ENCODE measurements at regions not wholly inside any gene's neighbourhood (a gene's known extent, or its start where the extent isn't known, plus 50 kb on each side); places are given as distances from the start of the nearest gene placed in this dataset.

DNA sequence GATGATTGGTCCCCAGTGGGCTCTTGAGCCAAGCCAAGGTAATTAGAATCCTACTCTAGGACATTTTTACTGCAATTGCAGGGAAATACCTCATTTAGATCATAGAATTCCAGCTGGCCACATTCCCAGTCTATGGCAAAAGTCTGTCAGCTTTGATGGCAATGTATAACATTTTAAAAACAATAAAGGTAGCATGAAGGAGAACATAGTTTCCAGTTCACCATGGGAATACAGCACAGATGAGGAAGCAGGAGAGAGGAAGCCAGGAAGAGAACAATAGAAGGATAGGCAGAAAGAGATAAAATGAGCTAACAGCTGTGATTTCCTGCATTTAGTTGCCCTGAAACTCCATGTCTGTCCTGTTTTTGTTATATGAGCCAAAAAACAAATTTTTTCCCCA is 897.3 kb upstream of the DDX18 start:
- Mint-ChIP-seq H3K4me1 (ENCODE audit: low read depth) (no peaks in the 10 kb centered on the region), H3K9me3 (peaks cover 20% of the 10 kb centered on the region), H3K27me3 (ENCODE audit: low read depth) (no peaks in the 10 kb centered on the region), H3K4me3 (no peak overlapping the region), H3K36me3 (ENCODE audit: insufficient read depth) (no peaks in the 10 kb centered on the region)
- no peak for ATAC-seq
- no peak for DNase-seq

DNA sequence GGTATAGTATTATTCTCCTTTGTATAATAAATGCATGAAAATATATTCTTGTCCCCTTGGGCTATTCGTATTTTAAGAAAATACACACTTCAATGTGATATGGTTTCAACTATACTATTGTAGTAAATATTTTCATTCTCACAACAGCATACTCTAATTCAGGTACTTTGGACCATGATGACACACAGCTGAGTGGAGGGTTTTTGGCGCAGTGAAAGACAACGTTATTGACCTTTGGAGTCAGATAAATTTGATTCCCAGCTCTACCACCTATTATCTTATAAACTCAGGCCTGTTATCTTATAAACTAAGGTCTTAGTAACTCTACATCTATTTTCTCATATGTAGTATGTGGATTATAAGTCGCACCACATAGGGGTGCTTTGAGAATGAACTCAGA is 895.9 kb upstream of the DDX18 start:
- peaks cover 19% of the 10 kb centered on the region for H3K9me3 Mint-ChIP-seq
- no peaks in the 10 kb centered on the region for H3K4me1 Mint-ChIP-seq (ENCODE audit: low read depth)
- DNase-seq (no peak), ATAC-seq (no peak)
- H3K4me3 Mint-ChIP-seq = no peak overlapping the region
- H3K27me3 Mint-ChIP-seq (ENCODE audit: low read depth) = no peaks in the 10 kb centered on the region
- H3K36me3 Mint-ChIP-seq (ENCODE audit: insufficient read depth) = no peaks in the 10 kb centered on the region

- Mint-ChIP-seq H3K9me3 (peaks cover 7% of the 10 kb centered on the region), H3K4me1 (ENCODE audit: low read depth) (no peaks in the 10 kb centered on the region), H3K27me3 (ENCODE audit: low read depth) (no peaks in the 10 kb centered on the region), H3K36me3 (ENCODE audit: insufficient read depth) (no peaks in the 10 kb centered on the region), H3K4me3 (no peak overlapping the region)
- DNase-seq (no peak), ATAC-seq (no peak)
Measured at GRCh38 chr2:116922414-116922813, 892.1 kb upstream of the DDX18 start.

DNA sequence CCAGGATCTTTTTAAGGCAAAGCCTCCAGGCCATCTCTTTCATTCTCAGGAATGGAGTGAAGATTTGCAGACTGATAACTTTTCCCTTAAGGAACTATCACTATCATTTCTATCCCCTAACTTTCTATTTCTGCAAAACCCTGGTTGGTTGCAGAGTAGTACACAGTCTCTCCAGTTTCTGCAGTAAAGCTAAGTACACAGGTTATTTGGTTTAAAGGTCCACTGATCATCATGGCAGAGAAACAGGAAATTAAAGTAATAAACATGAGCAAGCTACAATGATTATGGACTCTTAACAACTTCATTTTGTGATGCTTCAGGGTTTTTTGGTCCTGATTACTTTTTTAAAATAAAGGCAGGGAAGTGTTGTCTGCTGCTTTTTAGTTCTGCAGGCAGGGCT is 890.0 kb upstream of the DDX18 start:
- no peak for ATAC-seq
- Mint-ChIP-seq H3K27me3 (ENCODE audit: low read depth) (no peaks in the 10 kb centered on the region), H3K9me3 (peaks cover 7% of the 10 kb centered on the region), H3K4me3 (no peak overlapping the region), H3K4me1 (ENCODE audit: low read depth) (no peaks in the 10 kb centered on the region), H3K36me3 (ENCODE audit: insufficient read depth) (no peaks in the 10 kb centered on the region)
- DNase-seq = no peak

- H3K27me3 Mint-ChIP-seq (ENCODE audit: low read depth) = no peaks in the 10 kb centered on the region
- DNase-seq = no peak
- H3K4me3 Mint-ChIP-seq = no peak overlapping the region
- H3K4me1 Mint-ChIP-seq (ENCODE audit: low read depth) = no peaks in the 10 kb centered on the region
- peaks cover 12% of the 10 kb centered on the region for H3K9me3 Mint-ChIP-seq
- H3K36me3 Mint-ChIP-seq (ENCODE audit: insufficient read depth) = no peaks in the 10 kb centered on the region
- ATAC-seq = no peak
Measured at GRCh38 chr2:116935097-116935814, 879.2 kb upstream of the DDX18 start.

GRCh38 chr2:116948258-116948657 is 866.2 kb upstream of the DDX18 start:
- Mint-ChIP-seq H3K9me3 (peaks cover 14% of the 10 kb centered on the region), H3K4me1 (ENCODE audit: low read depth) (no peaks in the 10 kb centered on the region), H3K36me3 (ENCODE audit: insufficient read depth) (no peaks in the 10 kb centered on the region), H3K27me3 (ENCODE audit: low read depth) (no peaks in the 10 kb centered on the region), H3K4me3 (no peak overlapping the region)
- DNase-seq (no peak), ATAC-seq (no peak)

- Mint-ChIP-seq H3K9me3 (peaks cover 15% of the 10 kb centered on the region), H3K27me3 (ENCODE audit: low read depth) (no peaks in the 10 kb centered on the region), H3K4me3 (no peak overlapping the region), H3K4me1 (ENCODE audit: low read depth) (no peaks in the 10 kb centered on the region), H3K36me3 (ENCODE audit: insufficient read depth) (no peaks in the 10 kb centered on the region)
- no peak for DNase-seq
- no peak for ATAC-seq
Measured at GRCh38 chr2:116949249-116949648, 865.2 kb upstream of the DDX18 start.

DNA sequence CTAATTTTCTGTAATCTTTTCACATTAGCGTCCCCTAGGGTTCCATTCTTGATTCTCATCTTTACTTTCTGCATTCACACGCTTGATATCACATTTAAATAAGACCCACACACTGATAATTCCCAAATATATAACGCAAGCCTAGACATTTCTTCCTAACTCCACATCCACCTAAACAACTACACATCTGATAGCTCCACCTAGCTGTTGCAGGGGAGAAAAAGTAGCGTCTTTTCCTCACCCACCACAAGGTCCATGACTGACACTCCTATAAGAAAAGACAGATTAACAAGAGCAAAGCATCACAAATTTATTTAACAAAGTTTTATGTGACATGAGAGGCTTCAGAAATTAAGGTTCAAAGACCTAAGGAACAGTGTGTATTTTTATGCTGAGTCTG is 862.2 kb upstream of the DDX18 start:
- Mint-ChIP-seq H3K4me3 (no peak overlapping the region), H3K36me3 (ENCODE audit: insufficient read depth) (no peaks in the 10 kb centered on the region), H3K27me3 (ENCODE audit: low read depth) (no peaks in the 10 kb centered on the region), H3K4me1 (ENCODE audit: low read depth) (no peaks in the 10 kb centered on the region), H3K9me3 (peaks cover 21% of the 10 kb centered on the region)
- no peak for ATAC-seq
- no peak for DNase-seq

GRCh38 chr2:116955646-116956045 is 858.8 kb upstream of the DDX18 start:
- Mint-ChIP-seq H3K27me3 (ENCODE audit: low read depth) (no peaks in the 10 kb centered on the region), H3K4me1 (ENCODE audit: low read depth) (no peaks in the 10 kb centered on the region), H3K9me3 (peaks cover 31% of the 10 kb centered on the region), H3K36me3 (ENCODE audit: insufficient read depth) (no peaks in the 10 kb centered on the region), H3K4me3 (no peak overlapping the region)
- ATAC-seq = no peak
- DNase-seq = no peak

DNA sequence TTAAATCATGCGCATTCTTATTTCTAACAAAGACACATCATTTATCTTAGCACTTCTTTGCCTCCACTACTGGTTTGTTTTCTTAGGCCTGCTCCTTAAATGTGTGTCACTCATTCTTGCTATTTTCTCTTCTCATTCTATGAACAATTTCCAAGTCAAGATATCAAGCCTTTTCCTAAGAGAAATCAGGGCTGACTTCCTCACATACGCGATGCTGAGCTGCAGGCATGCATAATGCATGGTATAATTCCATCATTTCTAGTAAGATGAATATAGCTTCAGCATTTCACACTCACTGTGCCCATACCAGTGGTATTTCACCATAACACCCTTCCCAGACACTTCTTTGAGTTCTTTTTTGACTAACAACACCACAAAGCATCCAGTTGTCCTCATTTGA is 838.9 kb upstream of the DDX18 start:
- no peaks in the 10 kb centered on the region for H3K4me1 Mint-ChIP-seq (ENCODE audit: low read depth)
- DNase-seq (no peak), ATAC-seq (no peak)
- no peaks in the 10 kb centered on the region for H3K27me3 Mint-ChIP-seq (ENCODE audit: low read depth)
- H3K36me3 Mint-ChIP-seq (ENCODE audit: insufficient read depth) = no peaks in the 10 kb centered on the region
- no peak overlapping the region for H3K4me3 Mint-ChIP-seq
- peaks cover 24% of the 10 kb centered on the region for H3K9me3 Mint-ChIP-seq

DNA sequence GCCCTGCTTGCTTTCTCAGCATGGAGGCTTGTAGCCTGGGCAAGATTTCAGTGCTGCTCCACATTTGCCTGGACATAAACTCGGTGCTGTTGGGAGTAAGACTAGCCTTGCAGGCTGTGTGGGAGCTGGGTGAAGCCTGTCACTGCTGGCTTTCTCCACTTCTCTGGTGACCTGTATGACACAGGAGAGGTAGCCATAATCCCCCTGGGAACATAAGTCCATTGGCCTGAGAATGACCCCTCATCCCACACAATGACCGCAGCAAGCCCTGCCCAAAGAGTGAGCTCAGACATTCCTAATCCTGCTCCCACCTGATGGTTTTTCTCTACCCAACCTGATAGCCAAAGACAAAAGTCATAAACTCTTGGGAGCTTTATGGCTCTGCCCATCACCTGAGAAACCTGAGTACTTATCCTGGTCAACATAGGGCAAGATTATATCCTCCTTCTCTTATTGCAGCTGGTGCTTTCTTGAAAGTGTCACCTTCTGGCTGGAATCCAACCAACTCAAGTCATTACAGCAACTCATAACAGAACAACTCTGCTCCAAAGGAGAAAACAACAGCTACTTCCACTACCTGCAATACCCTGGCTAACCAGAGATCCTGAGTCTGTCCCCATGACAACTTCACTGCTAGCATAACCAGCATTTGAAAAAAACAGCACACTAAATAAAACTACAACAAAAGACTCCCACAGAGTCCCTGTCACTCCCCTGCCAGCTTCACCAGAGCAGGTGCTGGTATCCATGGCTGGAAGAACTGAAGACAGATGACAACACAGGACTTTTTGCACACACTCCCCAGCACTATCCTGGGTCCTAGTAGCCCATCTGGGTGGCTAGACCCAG is 834.4 kb upstream of the DDX18 start:
- Mint-ChIP-seq H3K9me3 (peaks cover 25% of the 10 kb centered on the region), H3K4me1 (ENCODE audit: low read depth) (no peaks in the 10 kb centered on the region), H3K4me3 (no peak overlapping the region), H3K27me3 (ENCODE audit: low read depth) (no peaks in the 10 kb centered on the region), H3K36me3 (ENCODE audit: insufficient read depth) (no peaks in the 10 kb centered on the region)
- ATAC-seq = no peak
- no peak for DNase-seq

DNA sequence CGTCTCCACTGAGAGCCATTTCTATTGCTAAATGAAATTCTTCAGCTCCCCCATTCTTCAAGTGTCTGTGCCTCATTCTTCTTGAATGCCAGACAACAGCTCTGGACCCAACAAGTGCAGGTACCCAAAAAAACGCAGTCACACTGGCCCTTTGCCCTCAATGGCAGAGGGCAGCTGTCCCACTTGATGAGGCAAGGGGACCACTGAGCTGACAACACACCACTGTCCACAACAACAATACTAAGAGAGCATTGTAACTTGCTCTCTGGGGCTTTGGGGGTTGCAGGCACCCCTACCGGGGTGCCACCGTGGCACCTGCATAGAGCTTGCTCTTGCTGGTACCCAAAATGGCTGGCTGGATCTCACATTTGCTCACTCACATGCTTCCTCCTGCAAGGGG is 827.0 kb upstream of the DDX18 start:
- Mint-ChIP-seq H3K4me3 (no peak overlapping the region), H3K36me3 (ENCODE audit: insufficient read depth) (no peaks in the 10 kb centered on the region), H3K9me3 (peaks cover 38% of the 10 kb centered on the region), H3K4me1 (ENCODE audit: low read depth) (no peaks in the 10 kb centered on the region), H3K27me3 (ENCODE audit: low read depth) (no peaks in the 10 kb centered on the region)
- no peak for ATAC-seq
- DNase-seq = no peak

DNA sequence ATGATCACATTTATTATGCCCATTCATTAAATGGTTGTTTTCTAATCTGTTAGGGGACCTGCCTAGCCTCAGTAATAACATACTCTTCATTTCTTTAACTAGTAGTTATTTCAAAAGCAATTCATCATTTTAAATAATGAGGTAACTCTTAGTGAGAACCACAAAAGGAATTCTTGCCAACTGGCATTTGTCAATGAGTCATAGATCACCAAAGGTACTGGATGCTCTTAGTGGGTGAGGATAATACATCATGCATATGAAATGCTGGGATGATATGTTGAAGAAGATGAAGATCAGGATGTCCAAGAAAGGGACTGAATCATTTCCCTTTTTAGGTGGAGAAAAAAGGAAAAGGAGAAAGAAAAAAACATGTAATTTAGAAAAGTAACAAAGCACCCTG is 826.2 kb upstream of the DDX18 start:
- ATAC-seq (no peak), DNase-seq (no peak)
- H3K27me3 Mint-ChIP-seq (ENCODE audit: low read depth) = no peaks in the 10 kb centered on the region
- H3K4me1 Mint-ChIP-seq (ENCODE audit: low read depth) = no peaks in the 10 kb centered on the region
- H3K4me3 Mint-ChIP-seq = no peak overlapping the region
- H3K36me3 Mint-ChIP-seq (ENCODE audit: insufficient read depth) = no peaks in the 10 kb centered on the region
- H3K9me3 Mint-ChIP-seq = peaks cover 38% of the 10 kb centered on the region

GRCh38 chr2:117019357-117019756 is 795.1 kb upstream of the DDX18 start:
- ATAC-seq (no peak), DNase-seq (no peak)
- Mint-ChIP-seq H3K9me3 (no peaks in the 10 kb centered on the region), H3K36me3 (ENCODE audit: insufficient read depth) (no peaks in the 10 kb centered on the region), H3K27me3 (ENCODE audit: low read depth) (no peaks in the 10 kb centered on the region), H3K4me1 (ENCODE audit: low read depth) (no peaks in the 10 kb centered on the region), H3K4me3 (no peak overlapping the region)

- DNase-seq (no peak), ATAC-seq (no peak)
- Mint-ChIP-seq H3K27me3 (ENCODE audit: low read depth) (no peaks in the 10 kb centered on the region), H3K4me1 (ENCODE audit: low read depth) (no peaks in the 10 kb centered on the region), H3K9me3 (peaks cover 11% of the 10 kb centered on the region), H3K36me3 (ENCODE audit: insufficient read depth) (no peaks in the 10 kb centered on the region), H3K4me3 (no peak overlapping the region)
Measured at GRCh38 chr2:117027646-117028045, 786.8 kb upstream of the DDX18 start.

Data from activated T-cell treated with anti-CD3 and anti-CD28 coated beads, Interleukin-2, amount 50 U/mL, for 4 hours (primary cell).